ENCODE measurements at regions not wholly inside any gene's neighbourhood (a gene's known extent, or its start where the extent isn't known, plus 50 kb on each side); places are given as distances from the start of the nearest gene placed in this dataset.

GRCh38 chr14:87542288-87542687 lies 450.7 kb downstream of the GALC start:
- no peaks in the 10 kb centered on the region for H3K36me3 Mint-ChIP-seq (ENCODE audit: insufficient read depth, unreplicated experiment)
- no peaks in the 10 kb centered on the region for H3K27me3 Mint-ChIP-seq (ENCODE audit: unreplicated experiment)
- H3K4me3 Mint-ChIP-seq (ENCODE audit: low read depth, unreplicated experiment) = no peak overlapping the region
- no peak for TF ChIP-seq CTCF (IDR thresholded peaks at IDR 0.05; ENCODE audit: unreplicated experiment)
- CTCF ChIA-PET = no interaction called here
- H3K4me1 Mint-ChIP-seq (ENCODE audit: low read depth, unreplicated experiment) = no peaks in the 10 kb centered on the region
- intact Hi-C loops (cut with micrococcal nuclease; ENCODE audit: unreplicated experiment) = no loop called here
- no peak for DNase-seq
- peaks cover 4% of the 10 kb centered on the region for H3K9me3 Mint-ChIP-seq (ENCODE audit: low read depth, unreplicated experiment)
- BruUV-seq (replicated peaks) = no TSS peak
- H3K27ac Mint-ChIP-seq (ENCODE audit: unreplicated experiment) = no peak overlapping the region

- Mint-ChIP-seq H3K36me3 (ENCODE audit: insufficient read depth, unreplicated experiment) (no peaks in the 10 kb centered on the region), H3K4me3 (ENCODE audit: low read depth, unreplicated experiment) (no peak overlapping the region), H3K27ac (ENCODE audit: unreplicated experiment) (no peak overlapping the region), H3K27me3 (ENCODE audit: unreplicated experiment) (no peaks in the 10 kb centered on the region), H3K9me3 (ENCODE audit: low read depth, unreplicated experiment) (peaks cover 4% of the 10 kb centered on the region), H3K4me1 (ENCODE audit: low read depth, unreplicated experiment) (no peaks in the 10 kb centered on the region)
- CTCF ChIA-PET = no interaction called here
- DNase-seq = no peak
- TF ChIP-seq CTCF (IDR thresholded peaks at IDR 0.05; ENCODE audit: unreplicated experiment) = no peak
- intact Hi-C loops (cut with micrococcal nuclease; ENCODE audit: unreplicated experiment) = no loop called here
- BruUV-seq (replicated peaks) = no TSS peak
These were observed 452.6 kb downstream of the GALC start for GRCh38 chr14:87540339-87540738.

- intact Hi-C loops (cut with micrococcal nuclease; ENCODE audit: unreplicated experiment) = no loop called here
- no peak overlapping the region for H3K27ac Mint-ChIP-seq (ENCODE audit: unreplicated experiment)
- H3K4me3 Mint-ChIP-seq (ENCODE audit: low read depth, unreplicated experiment) = no peak overlapping the region
- BruUV-seq (replicated peaks) = no TSS peak
- DNase-seq = no peak
- H3K36me3 Mint-ChIP-seq (ENCODE audit: insufficient read depth, unreplicated experiment) = no peaks in the 10 kb centered on the region
- H3K9me3 Mint-ChIP-seq (ENCODE audit: low read depth, unreplicated experiment) = no peaks in the 10 kb centered on the region
- TF ChIP-seq CTCF (IDR thresholded peaks at IDR 0.05; ENCODE audit: unreplicated experiment) = no peak
- CTCF ChIA-PET = interaction anchor here (0.7 kb wide), 1 partner anchor 206 kb away, joined by 3 read pairs; no protein-coding TSS in a partner anchor
- no peaks in the 10 kb centered on the region for H3K4me1 Mint-ChIP-seq (ENCODE audit: low read depth, unreplicated experiment)
- H3K27me3 Mint-ChIP-seq (ENCODE audit: unreplicated experiment) = no peaks in the 10 kb centered on the region
These were observed 463.9 kb downstream of the GALC start for GRCh38 chr14:87529081-87529480.

- intact Hi-C loops (cut with micrococcal nuclease; ENCODE audit: unreplicated experiment) = no loop called here
- H3K4me3 Mint-ChIP-seq (ENCODE audit: low read depth, unreplicated experiment) = no peak overlapping the region
- H3K27me3 Mint-ChIP-seq (ENCODE audit: unreplicated experiment) = no peaks in the 10 kb centered on the region
- no peak for DNase-seq
- TF ChIP-seq CTCF (IDR thresholded peaks at IDR 0.05; ENCODE audit: unreplicated experiment) = no peak
- H3K4me1 Mint-ChIP-seq (ENCODE audit: low read depth, unreplicated experiment) = peaks cover 14% of the 10 kb centered on the region
- H3K27ac Mint-ChIP-seq (ENCODE audit: unreplicated experiment) = no peak overlapping the region
- H3K9me3 Mint-ChIP-seq (ENCODE audit: low read depth, unreplicated experiment) = no peaks in the 10 kb centered on the region
- no peaks in the 10 kb centered on the region for H3K36me3 Mint-ChIP-seq (ENCODE audit: insufficient read depth, unreplicated experiment)
- CTCF ChIA-PET = no interaction called here
- BruUV-seq (replicated peaks) = no TSS peak
These were observed 466.3 kb downstream of the GALC start for GRCh38 chr14:87526731-87527130.

GRCh38 chr14:87524011-87524410 lies 469.0 kb downstream of the GALC start:
- Mint-ChIP-seq H3K27me3 (ENCODE audit: unreplicated experiment) (no peaks in the 10 kb centered on the region), H3K36me3 (ENCODE audit: insufficient read depth, unreplicated experiment) (no peaks in the 10 kb centered on the region), H3K27ac (ENCODE audit: unreplicated experiment) (no peak overlapping the region), H3K4me1 (ENCODE audit: low read depth, unreplicated experiment) (peaks cover 24% of the 10 kb centered on the region), H3K9me3 (ENCODE audit: low read depth, unreplicated experiment) (no peaks in the 10 kb centered on the region), H3K4me3 (ENCODE audit: low read depth, unreplicated experiment) (no peak overlapping the region)
- CTCF ChIA-PET = no interaction called here
- no TSS peak for BruUV-seq (replicated peaks)
- intact Hi-C loops (cut with micrococcal nuclease; ENCODE audit: unreplicated experiment) = no loop called here
- TF ChIP-seq CTCF (IDR thresholded peaks at IDR 0.05; ENCODE audit: unreplicated experiment) = no peak
- DNase-seq = no peak

All from Calu3 (cell line).